ENCODE measurements at regions not wholly inside any gene's neighbourhood (a gene's known extent, or its start where the extent isn't known, plus 50 kb on each side); places are given as distances from the start of the nearest gene placed in this dataset.

DNA sequence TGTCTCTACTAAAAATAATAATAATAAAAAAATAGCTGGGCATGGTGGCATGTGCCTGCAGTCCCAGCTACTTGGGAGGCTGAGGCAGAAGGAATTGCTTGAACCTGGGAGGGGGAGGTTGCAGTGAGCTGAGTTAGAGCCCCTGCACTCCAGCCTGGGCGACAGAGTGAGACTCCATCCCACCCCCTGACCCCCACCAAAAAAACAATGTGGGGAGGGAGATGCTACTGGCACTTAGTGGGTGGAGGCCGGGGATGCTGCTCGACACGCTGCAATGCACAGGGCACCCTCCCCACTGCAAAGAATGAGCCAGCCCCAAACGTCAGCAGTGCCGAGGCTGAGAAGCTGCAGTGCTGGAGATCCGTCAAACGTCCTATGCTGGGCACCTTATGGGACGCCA is 77.5 kb upstream of the MAP1LC3B2 start:
- DNase-seq = no peak

DNA sequence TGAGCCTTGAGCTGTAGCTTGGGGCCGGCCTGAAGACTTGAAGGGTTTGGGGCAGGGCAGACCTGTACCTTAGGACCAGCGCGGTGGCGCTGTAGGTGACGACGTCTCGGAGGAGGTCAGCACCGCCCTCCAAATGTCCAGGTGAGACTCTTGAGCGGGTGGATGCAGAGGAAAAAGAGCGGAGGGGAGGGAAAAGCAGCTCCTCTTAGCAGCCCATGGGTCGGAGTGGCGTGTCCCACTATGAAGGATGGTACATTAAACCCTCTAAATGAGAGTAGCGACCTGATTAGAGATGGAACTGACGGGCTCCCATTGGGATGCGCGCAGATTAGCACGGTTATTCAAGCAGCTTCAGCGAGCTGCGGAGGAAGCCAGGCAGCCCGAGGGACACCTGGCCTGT is 77.0 kb upstream of the MAP1LC3B2 start:
- DNase-seq = no peak

GRCh38 chr12:116482859-116483258 is 76.3 kb upstream of the MAP1LC3B2 start:
- DNase-seq = no peak

- no peak for DNase-seq
These were observed 75.0 kb upstream of the MAP1LC3B2 start for GRCh38 chr12:116483959-116484750.

GRCh38 chr12:116484807-116485206 is 74.4 kb upstream of the MAP1LC3B2 start:
- no peak for DNase-seq

DNA sequence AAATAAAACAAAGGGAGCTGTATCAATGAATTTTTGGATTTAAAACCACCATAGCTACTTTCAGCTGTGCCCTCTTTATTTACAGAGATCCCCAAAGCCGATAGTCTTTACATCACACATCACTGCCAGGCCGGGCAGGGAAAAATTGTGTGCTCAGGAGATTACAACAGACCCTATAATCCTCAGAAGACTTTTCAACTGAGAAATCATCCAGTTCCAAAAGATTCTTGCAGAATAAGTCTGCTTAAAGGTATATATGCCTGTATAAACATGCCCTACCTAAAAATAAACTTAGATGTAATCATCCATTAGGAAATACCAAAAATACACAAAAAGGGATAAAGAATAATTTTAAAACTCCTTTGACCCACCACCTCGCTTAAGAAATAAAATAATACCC is 70.1 kb upstream of the MAP1LC3B2 start:
- DNase-seq = no peak

- DNase-seq = no peak
These were observed 68.7 kb upstream of the MAP1LC3B2 start for GRCh38 chr12:116490471-116490870.

- DNase-seq = no peak
These were observed 66.4 kb upstream of the MAP1LC3B2 start for GRCh38 chr12:116492703-116493324.

- DNase-seq = no peak
These were observed 63.9 kb upstream of the MAP1LC3B2 start for GRCh38 chr12:116495260-116495659.

- no peak for DNase-seq
These were observed 62.1 kb upstream of the MAP1LC3B2 start for GRCh38 chr12:116497051-116497591.

DNA sequence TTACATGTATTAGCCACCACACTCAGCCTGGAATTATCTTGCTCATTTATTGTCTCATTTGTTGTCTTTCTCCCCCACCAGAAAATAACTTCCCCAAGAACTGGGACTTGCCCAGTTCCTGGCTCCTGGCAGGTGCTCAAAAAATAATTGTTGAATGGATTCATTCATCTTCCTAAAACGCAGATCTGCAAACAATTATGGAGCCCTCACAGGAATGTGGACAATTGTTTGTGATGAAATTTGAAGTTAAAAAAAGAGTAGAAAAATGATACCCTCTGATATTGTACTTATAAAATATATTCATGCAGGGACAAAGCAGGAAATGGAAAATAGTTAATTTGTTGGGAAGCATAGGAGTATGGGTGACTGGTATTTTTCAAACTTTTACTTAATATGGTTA is 60.7 kb upstream of the MAP1LC3B2 start:
- DNase-seq = no peak

- DNase-seq = no peak
These were observed 56.9 kb upstream of the MAP1LC3B2 start for GRCh38 chr12:116502141-116502725.

DNA sequence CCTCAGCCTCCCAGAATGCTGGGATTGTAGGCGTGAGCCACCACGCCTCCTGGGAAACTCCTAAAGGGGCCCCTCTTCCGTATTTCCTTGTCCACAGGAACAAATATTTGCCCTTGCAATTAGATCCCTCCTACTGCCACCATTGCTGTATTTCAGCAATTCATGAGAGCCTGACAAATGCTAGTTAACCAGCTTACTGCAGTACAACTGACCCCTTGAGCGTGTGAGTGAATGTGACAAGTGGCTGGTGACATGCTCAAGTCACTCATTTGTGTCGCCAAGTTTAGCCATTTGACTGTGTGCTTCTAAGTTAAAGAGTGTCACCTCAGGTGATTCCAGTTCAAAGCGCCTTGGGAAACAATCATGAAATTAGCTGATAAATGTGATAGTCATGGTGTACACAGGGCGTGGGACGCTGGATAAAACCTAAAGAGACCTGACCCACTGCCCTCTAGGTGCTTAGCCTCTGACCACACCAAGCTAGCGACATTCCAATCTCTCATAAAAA is 56.1 kb upstream of the MAP1LC3B2 start:
- DNase-seq = no peak

- DNase-seq = no peak
These were observed 54.7 kb upstream of the MAP1LC3B2 start for GRCh38 chr12:116504438-116504837.

- DNase-seq = no peak
These were observed 52.5 kb upstream of the MAP1LC3B2 start for GRCh38 chr12:116506697-116507064.

GRCh38 chr12:116508145-116509121 is 50.7 kb upstream of the MAP1LC3B2 start:
- peak in 7 of 56 donors; percentile 7 to 37 (median 24) for DNase-seq

Measured in amygdala (tissue), 56 donors.